NCI-H2227 treated with DMSO at 0.1 percent for 48 hours (cell line): ENCODE measurements at regions not wholly inside any gene's neighbourhood (a gene's known extent, or its start where the extent isn't known, plus 50 kb on each side); places are given as distances from the start of the nearest gene placed in this dataset.
A peak's percentile ranks its signal among the peaks of the same experiment; 100 is the strongest.
"Not testable (repeated sequence)": the region's sequence is repeated elsewhere in the genome, so short reads cannot be mapped to it uniquely, and the experiment has no call there.

Experiments used
- DNase-seq: peaks from one replicate; lab custom pipeline; 2025; lab: John Stamatoyannopoulos, UW

DNA sequence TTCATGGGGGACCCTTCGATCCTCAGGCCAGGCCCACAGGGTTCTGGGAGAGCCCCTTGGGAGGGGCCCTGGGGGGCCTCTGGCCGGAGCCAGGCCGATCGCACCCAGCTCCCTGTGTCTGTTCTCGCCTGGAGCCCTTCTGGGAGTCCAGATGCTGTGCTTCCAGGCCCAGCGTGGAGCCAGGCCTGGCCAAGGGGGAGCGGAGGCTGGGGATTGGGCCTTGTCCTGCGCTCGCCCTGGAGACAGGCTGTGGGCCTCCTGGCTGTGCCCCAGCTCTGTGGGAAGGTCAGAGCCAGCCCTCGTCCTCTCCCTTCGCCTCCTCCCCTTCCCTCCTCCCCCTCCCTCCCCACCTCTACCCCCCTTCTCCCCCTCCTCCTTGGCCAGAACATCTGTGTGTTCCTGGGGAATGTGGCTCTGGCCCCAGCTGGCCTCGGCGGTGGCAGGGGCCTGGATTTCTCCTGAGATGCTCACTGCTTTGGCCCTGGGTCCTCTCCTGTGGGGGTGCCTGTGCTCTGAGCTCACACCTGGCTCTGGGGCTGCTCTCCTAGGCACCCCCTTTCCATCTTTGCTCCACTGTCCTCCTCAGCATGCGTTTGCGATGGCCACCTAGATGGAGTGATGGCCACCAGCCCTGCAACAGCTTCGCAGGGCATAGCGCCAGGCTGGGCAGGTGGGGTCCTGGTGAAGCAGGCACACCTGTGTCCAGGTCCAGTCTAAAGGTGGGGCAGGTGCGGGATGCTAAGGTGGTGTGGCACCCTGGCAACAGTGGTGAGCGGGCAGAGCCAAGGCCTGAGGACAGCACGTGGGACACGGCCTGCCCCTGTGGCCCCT lies 90.6 kb upstream of the CIBAR2 start:
- DNase-seq = no peak

DNA sequence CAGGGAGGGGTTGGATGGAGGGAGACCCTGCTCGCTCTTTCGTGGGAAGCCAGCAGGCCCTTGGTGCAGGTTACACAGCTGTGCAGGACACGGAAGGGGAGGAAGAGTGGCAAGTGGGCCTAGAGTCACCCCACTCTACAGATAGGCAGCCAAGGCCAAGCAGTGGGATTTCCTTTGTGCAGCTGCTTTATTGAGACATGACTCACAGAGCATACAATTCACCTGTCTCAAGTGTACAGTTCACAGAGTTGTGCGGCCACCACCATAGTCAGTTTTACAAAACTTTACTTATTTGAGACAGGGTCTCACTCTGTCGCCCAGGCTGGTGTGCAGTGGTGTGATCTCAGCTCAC lies 91.2 kb upstream of the CIBAR2 start:
- DNase-seq = no peak

DNA sequence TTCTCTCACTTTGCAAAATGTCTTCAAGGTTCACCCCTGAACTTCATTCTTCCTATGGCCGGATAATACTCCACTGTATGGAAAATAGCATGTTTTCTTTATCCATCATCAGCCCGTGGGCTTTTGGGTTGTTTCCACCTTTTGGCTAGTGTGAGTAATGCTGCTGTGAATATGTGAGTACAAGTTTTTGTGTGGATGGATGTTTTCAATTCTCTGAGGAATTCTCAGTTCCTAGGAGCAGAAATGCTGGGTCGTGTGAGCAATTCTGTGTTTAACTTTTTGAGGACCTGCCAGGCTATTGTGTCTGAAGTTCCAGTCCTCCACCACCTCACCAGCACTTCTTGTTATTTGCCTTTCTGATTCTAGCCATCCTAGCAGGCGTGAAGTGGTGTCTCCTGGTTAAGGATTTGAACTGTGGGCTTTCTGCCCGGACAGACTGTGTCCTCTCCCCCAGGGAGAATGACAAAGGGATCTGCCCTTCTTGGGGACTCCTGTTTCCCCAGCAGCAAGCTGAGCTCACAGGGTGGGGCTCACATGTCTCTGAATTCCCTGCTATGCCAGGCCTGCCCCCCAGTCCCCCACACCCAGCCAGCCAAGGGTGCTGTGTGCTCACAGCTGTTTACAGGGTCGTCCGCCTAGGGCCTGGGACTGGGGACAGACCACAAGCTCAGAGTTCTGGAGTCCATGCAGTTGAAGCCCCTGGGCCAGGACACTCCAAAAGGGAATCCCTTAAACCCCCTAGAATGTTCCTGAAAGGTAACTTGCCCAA lies 92.2 kb upstream of the CIBAR2 start:
- DNase-seq = no peak

DNA sequence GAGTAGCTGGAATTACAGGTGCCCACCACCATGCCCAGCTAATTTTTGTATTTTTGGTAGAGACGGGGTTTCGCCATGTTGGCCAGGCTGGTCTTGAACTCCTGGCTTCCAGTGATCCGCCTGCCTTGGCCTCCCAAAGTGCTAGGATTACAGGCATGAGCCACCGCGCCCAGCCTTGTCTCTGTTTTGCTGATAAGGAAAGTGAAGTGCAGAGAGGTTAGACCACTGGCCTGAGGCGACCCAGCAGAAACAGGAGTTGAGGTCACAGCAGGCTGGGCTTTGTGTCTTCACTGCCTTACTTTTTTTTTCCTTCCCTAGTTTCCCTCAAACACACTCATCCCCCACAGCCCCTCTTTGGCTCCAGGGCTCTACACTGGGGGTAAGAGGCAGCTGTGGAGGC lies 93.0 kb upstream of the CIBAR2 start:
- DNase-seq = not testable (repeated sequence)

DNA sequence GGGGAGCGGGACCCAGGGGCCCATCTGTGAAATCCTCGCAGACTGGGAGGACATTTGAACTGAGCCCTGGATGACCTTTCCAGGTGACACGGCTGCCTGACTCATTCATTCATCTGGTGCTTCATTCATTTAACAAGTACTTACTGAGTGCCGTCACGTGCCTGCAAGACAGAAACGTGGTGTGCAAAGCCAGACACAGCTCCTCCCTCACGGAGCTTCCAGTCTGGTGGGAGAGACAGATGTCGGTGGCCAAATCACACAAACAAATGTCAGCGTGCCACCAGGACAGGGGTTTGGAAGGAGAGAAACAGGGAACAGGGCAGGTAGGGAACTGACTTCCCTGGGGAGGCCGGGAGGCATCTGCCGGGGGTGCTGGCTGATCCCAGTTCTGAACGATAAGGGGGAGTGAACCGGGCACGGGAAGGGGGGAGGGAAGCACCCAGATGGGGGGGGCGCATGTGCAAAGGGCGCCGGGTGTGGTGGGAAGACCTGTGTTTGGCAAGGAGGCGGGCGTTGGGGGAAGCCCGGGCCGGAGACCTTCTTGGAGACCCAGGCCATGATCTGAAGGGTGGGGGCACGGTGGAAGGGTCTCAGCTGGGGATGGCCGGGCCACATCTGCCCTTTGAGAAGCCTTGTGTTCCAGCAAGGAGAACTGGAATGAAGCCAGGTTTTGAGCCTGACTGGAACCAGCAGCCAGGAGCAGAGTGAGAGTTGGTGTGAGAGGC lies 93.6 kb upstream of the CIBAR2 start:
- DNase-seq = no peak

DNA sequence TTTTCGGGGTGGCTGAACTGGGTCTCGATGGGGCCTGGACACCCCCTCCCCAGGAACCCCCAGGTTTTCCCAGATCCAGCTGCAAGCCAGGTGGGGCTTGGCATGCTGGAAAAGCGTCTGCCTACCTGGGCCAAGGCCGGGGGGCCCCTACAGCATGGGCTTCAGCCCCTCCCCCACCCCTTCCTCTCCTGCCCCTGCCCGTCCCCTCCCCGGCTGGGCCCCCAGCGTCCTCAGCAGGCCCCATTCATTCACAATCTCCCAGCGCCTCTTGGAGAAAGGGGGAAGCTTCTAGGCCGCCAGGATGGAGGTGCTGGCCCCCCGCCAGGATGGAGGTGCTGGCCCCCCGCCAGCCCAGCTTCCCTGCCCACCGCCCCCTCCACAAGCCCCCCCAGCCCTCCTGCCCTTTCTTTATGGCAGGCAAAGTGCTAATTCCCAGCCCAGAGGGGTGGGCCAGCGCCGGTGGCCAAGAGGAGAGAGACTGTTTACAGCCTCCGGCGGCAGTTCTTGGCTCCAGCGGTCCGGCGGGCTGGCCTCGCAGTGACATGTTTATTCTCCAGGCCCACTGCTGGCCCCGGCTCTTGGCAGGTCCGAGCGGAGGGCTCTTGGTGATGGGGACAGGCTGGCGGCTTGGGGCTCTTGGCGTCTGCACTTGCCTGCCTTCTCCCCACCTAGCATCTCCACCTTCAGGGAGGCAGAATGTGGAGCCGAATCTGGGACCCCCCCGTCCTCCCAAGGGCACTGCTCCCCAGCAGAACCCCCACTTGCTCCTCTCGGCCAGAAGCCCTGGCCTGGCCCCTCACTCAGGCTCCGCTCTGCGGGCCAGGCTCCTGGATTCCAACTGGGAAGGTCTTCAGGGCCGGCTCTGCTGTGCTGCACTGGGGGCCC lies 94.4 kb upstream of the CIBAR2 start:
- no peak for DNase-seq

DNA sequence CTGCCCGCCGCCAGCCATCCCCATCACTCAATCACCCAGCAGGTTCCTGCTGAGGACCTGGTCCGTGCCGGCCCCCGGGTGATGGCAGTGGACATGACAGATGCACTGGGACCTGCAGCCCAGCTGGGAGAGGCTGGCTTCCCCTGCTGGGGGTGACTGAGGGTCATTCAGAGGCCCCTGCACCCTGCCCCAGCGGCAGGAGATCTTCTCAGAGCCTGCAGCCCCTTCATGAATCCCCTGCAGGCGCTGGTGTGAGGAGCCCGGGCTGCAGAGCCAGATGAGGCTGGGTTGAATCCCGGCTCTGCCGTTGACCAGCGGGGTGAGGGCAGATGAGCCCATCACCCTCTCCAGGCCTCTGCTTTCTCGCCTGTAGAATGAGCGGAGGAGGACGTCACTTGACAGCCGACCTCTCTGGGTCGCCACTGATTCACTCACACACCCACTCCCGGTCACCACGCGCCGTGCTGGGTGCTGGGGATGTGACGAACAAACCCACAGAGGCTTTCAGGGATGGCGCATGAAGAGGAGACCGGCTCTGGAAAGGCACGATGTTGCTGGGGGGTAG lies 95.2 kb upstream of the CIBAR2 start:
- DNase-seq = no peak

DNA sequence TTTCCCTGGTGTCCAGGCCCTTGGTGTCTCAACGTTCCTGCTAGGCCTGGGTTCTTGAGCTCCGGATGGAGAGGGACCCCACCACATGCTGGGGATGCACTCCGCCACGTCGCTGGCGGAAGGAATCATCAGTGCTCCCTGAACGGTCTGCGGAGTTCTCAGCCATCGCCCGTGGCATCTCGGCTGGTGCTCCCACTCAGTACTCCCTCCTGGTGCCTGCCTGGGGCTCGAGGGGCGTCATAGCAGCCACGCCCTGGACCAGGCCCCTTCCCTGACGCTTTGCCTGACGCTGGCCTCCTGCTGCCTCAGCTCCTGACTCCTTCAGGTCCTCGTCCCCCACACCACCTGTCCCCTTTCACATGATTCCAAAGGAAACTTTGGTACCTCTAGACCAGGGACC lies 95.9 kb upstream of the CIBAR2 start:
- DNase-seq = no peak

DNA sequence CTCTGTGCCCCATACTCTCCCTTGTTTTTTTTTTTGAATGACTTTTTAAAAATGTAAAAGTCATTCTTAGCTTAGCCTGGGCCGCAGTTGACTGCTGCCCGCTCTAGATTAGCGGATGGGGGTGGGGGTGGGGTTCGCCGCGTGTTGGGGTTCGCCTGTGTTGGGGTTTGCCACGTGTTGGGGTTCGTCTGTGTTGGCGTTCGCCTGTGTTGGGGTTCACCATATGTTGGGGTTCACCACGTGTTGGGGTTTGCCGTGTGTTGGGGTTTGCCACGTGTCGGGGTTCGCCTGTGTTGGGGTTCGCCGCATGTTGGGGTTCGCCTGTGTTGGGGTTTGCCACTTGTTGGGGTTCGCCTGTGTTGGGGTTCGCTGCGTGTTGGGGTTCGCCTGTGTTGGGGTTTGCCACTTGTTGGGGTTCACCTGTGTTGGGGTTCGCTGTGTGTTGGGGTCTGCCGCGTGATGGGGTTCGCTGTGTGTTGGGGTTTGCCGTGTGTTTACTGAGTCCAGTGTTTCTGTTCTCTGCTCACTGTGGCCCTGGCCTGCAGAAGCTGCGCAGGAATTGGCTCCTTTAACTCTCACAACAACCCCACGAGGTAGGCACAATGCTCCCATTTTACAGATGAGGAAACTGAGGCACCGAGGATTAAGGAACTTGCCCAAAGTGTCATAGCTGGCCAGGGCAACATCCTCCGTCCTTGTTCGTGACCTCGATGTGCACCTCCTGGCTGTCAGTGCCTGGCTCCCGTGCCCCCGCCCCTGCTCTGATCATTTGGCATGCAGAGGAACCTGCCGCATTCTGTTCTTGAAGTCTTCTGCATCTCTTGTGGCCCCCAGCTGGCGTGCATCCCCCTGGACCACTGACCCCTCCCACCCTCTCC lies 96.6 kb upstream of the CIBAR2 start:
- no peak for DNase-seq

DNA sequence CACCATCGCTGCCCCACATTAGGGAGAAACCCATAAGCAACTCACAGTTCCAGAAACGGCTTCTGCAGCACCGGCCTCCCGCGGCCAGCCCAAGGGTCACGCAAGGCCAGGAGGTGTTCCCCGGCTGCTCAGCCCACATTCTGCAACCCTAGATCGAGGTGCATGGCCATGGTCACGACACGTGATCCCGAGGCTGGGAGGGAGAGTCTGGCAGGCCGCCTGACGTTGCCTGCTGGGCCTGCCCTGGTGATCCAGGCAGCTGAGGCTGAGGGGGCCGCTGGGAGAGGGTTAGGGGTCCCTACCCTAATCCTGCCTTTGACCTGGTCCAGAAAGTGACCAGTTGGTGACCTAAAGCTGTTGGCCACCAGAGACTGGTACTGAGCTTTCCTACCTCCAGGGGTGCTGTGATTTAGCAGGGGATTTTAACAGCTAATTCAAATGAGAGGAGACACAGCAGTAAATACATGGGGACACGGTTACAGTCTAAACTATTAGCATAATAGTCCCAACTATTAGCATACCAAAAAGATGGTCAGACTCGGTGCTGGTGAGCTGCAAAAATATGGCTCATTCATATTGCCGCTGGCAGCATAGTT lies 97.4 kb upstream of the CIBAR2 start:
- no peak for DNase-seq

DNA sequence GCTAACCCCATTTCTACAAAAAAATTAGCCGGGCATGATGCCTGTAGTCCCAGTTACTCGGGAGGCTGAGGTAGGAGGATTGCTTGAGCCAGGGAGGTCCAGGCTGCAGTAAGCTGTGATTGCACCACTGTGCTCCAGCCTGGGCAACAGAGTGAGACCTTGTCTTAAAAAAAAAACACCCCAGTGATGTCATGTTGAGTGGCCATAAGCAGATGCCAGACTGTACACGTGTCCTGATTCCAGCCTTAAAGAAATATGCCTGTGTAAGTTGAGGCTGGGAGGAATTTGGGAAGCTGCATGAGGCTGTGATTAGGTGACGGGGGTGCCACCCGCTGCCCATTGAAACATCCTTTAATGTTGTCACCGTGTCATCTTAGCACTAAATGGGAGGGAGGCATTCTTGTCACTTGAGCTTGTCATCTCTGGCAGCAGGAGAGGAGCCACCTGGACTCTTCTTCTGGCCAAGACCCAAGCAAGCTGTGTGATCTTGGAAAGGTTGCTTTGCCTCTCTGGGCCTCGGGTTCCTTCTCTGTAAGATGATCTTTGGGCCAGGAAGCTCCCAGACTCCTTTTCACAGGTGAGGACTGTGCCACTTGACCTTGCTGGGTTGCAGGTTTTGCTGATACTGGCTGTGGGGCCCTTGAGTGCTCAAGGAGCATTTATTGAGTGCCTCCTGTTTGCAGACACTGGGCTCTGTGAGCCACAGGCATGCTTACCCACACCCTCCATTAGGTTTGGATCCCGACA lies 98.3 kb upstream of the CIBAR2 start:
- DNase-seq = no peak

DNA sequence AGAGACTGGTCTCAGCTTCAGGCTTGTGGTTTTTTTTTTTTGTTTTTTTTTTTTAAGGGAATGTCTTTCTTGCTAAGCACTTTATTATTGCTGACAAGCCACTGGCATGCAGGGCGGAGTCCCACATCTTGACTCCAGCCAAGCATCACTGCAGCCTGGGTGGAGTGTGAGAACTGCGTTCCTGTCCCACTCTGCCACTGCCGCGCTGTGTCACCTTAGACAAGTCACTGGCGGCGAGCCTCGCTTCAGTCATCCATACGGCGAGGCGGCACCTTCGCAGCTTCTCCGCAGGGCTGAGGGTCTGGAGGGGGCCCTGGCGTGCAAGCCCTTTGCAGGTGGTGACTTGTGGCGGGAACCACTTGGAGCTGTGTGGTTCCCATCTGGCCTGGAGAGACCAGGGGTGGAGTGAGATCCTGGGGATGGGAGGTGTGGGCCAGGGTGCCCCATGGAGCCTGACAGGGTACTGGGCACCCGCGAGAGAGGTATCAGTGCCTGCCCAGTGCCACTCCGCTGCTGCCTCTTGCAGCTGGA lies 99.1 kb upstream of the CIBAR2 start:
- no peak for DNase-seq

DNA sequence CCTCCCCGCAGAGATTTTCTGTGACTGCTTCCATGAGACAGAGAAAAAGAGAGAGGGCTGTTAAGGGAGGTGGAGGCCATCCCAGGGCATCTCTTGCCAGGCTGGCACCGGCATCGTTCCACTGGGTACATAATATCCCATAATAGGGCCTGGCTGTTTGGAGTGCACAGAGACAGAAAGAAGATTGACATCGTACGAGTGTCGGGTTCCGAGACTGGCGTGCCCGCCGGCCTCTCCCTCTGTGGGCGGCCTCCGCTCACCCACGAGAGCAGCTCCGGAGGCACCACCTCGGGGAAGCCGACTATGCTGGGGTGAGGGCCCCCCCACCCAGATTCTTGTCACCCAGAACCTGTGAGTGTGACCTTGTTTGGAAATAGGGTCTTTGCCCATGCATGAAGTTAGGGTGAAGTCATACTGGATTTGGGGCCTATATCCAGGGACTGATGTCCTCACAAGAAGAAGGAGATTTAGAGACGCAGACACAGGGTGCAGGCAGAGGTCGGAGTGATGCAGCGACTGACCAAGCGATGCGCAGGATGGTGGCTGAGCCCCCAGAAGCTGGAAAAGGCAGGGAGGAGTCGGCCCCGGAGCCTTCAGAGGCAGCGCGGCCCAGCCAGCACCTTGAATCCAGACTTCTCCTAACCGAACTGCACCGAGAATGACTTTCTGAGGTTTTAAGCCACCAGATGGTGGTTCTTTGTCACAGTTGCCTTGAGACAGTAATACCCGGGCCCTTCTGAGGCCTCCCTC lies 101.8 kb upstream of the CIBAR2 start:
- no peak for DNase-seq

DNA sequence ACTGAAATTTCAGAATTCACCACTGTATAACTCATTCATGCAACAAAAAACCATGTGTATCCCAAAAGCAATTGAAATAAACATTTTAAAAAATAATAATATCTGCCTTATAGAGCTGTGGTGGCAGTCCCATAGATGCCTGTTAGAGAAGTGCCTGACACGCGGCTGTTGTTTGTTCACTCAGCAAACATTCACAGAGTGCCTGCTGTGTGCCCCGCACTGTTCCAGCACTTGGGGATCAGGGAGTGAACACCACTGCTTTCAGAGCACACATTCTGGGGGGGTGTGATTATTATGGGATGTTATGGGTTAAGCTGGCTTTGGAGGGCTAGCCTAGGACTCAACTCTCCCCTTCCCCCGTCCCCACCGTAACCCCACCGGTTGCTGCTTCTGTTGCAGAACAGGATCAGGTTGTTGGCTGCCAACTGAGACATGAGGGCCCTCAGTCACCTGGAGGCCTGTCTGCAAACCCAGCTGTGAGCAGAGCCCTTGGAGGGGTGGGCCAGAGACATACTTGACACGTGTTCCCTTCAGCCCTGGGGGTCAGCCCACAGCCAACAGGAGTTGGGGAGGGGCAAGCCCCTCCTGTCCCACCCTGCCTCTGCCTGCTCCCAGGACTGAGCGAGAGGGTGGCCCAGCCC lies 103.3 kb upstream of the CIBAR2 start:
- DNase-seq = no peak

DNA sequence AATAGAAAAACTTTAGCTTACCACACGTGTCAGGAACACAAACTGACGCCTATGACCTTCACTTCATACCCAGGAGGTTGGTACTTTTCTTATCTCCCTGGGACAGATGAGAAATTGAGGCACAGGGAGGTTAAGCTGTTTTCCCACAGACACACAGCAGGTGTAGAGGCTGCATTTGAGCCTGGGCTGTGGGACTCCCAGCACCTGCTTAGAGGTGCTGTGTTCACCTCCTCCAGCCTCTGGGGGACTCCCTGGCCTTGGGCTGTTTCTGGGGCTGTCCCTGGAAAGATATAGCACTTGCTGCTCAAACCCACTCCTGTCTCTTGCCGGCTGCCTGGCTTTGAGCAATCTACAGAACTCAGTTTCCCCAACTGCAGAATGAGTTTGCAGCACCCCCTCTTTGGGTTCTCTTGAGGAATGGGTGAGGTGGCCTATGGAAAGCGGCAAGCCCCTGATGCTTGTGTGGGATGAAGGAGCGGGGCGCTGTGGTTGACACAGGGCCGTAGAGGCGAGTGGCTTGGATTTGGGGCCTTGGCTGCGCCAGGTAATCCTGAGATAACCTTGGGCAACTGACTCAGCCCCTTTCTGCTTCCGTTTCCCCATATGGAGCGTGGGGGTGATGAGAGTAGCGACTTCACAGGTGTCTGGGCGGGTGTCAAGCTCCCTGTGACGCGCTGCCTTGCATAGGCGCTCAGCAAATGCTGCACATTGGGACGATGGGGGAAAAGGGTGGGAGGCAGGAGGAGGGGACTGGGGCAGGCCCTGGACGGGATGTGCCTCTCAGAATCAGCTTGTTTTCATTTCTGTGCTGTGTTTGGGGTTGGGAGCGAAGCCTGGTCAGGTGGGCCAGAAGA lies 104.5 kb upstream of the CIBAR2 start:
- no peak for DNase-seq

DNA sequence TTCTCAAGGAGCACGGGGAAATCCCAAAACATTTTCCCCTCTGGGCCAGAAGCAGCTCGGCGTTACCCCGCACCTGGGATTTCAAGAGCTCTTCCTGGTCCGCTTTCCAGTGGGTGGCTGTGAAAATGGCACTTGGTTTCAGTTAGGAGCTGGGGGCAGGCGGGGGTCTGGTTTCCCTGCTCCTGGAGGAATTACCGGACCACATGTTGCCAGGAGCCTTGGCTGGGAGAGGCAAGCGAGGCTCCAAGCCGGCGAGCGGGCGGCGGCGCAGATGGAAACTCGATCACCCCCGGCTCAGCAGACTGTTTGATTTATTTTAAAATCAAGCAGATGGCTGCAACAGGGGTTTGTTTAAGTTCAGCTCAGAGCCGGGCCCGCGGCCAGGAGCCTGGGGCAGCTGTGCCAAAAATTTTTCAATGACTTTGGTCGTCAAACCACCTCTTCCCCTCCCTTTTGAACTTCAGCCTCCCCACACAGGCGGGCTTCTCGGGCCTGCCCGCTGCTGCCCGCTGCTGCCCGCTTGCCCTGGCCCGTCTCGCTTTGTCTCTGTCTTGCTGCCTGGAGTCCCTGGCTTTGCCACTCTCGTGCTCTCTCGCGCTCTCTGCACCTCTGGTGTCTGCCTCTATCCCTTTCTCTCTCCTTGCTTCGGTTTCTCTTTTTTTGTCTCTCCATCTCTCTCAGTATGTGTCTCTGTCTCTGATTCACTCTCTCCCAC lies 108.0 kb upstream of the CIBAR2 start:
- peak; percentile 22 for DNase-seq
